HepG2 (cell line): ENCODE measurements at regions not wholly inside any gene's neighbourhood (a gene's known extent, or its start where the extent isn't known, plus 50 kb on each side); places are given as distances from the start of the nearest gene placed in this dataset.

Experiments used
- ATAC-seq: fragments of 200-7000 bp; cut with Tn5 transposase; 3 replicates; pipeline ENCODE4 v1.9.1; 2020; ENCODE audit warnings: mild to moderate bottlenecking, moderate library complexity
- BruUV-seq: library from RNA; stranded (reverse); fragments of 400-500 nt; replicated peaks from 2 replicates; lab custom pipeline; 2021; lab: Mats Ljungman, UMichigan
- CTCF ChIA-PET: fragments of 300-600 bp; formaldehyde crosslinking; extraction: SDS; loops from one replicate; lab custom pipeline; 2021; ENCODE audit warnings: low total read pairs, inconsistent platforms, low intra/inter-chr PET ratio; lab: Yijun Ruan, JAX
- POLR2A ChIA-PET: fragments of 350-600 bp; sonication (Branson Sonifier 250); formaldehyde crosslinking; loops from one replicate; lab custom pipeline; 2020; ENCODE audit warnings: antibody characterized with exemption, inconsistent platforms; lab: Yijun Ruan, JAX
- DNase-seq: peaks from one replicate; pipeline ENCODE4 v3.0.0-alpha.2; 2015; ENCODE audit warnings: low spot score
- FAIRE-seq: peaks from 3 replicates; lab custom pipeline; 2011; peaks lifted over from hg19 to GRCh38; lab: Jason Lieb, UNC
- H2AFZ ChIP-seq: one replicate; pipeline ENCODE4 v1.6.1; 2011; ENCODE audit warnings: low read length, inconsistent platforms
- H3K27ac ChIP-seq: fragments of 300-600 bp; 3 replicates; pipeline ENCODE4 v1.8.0; 2011; ENCODE audit warnings: mixed run types, mild to moderate bottlenecking, mixed read lengths, low read length, inconsistent platforms; ENCODE audit not compliant: insufficient read depth; ENCODE audit errors: extremely low read length
- H3K27me3 ChIP-seq, 2 experiments: fragments of 200-600 bp in 1 of 2; 2 replicates in 1 of 2; 3 replicates in 1 of 2; pipeline versions ENCODE4 v1.6.0 to v1.8.0; 2011; ENCODE audit warnings: low read length in 2 of 2, mild to moderate bottlenecking in 2 of 2, moderate library complexity in 2 of 2, inconsistent platforms in 1 of 2; ENCODE audit not compliant: insufficient read depth in 2 of 2, control insufficient read depth in 1 of 2
- H3K36me3 ChIP-seq, 2 experiments: fragments of 200-600 bp in 1 of 2; replicated peaks in 1 of 2; 2 replicates in 1 of 2; 3 replicates in 1 of 2; pipeline versions ENCODE4 v1.5.1 to v1.8.0; 2011; ENCODE audit warnings: low read length in 2 of 2, inconsistent platforms in 1 of 2; ENCODE audit not compliant: insufficient read depth in 2 of 2, control insufficient read depth in 1 of 2
- H3K4me1 ChIP-seq: 2 replicates; pipeline ENCODE4 v1.5.1; 2012; ENCODE audit warnings: low read length, inconsistent platforms; ENCODE audit not compliant: insufficient read depth
- H3K4me2 ChIP-seq: 2 replicates; pipeline ENCODE4 v1.6.0; 2011; ENCODE audit warnings: low read depth, low read length, inconsistent platforms
- H3K4me3 ChIP-seq, 3 experiments: fragments of 200-600 bp in 1 of 3; sonication (generic), shearing (Covaris generic) in 1 of 3; replicated peaks in 1 of 3; 2 replicates each; pipeline ENCODE4 v1.5.1; 2011 to 2016; ENCODE audit warnings: low read length in 3 of 3, inconsistent platforms in 2 of 3, low read depth in 2 of 3, mild to moderate bottlenecking in 2 of 3, control low read depth in 1 of 3, mixed read lengths in 1 of 3; ENCODE audit not compliant: insufficient read depth in 1 of 3
- H3K79me2 ChIP-seq: one replicate; pipeline ENCODE4 v1.6.1; 2011; ENCODE audit warnings: low read length, inconsistent platforms; ENCODE audit not compliant: insufficient read depth
- H3K9ac ChIP-seq: 2 replicates; pipeline ENCODE4 v1.6.0; 2011; ENCODE audit warnings: mild to moderate bottlenecking, low read depth, low read length, inconsistent platforms; ENCODE audit not compliant: insufficient read depth
- H3K9me3 ChIP-seq: 2 replicates; pipeline ENCODE4 v1.5.1; 2012; ENCODE audit warnings: mild to moderate bottlenecking, low read length
- H4K20me1 ChIP-seq: 2 replicates; pipeline ENCODE4 v1.6.0; 2011; ENCODE audit warnings: inconsistent platforms, mild to moderate bottlenecking, low read length, moderate library complexity; ENCODE audit not compliant: insufficient read depth
- ASH2L ChIP-seq: fragments of 300-600, 200-600 bp; sonication (generic); IDR thresholded peaks from 2 replicates; pipeline ENCODE4 v1.7.0; 2017; ENCODE audit warnings: low read depth, mild to moderate bottlenecking, moderate library complexity, mixed read lengths, low read length; ENCODE audit not compliant: insufficient read length
- CBX2 ChIP-seq, 2 experiments: fragments of 200-600 bp in 1 of 2; sonication (generic); formaldehyde crosslinking in 1 of 2; IDR thresholded peaks; 2 replicates each; pipeline versions ENCODE4 v1.7.0 to v1.8.1; 2018 to 2022; ENCODE audit warnings: low read depth in 2 of 2, low read length in 1 of 2, mild to moderate bottlenecking in 1 of 2, missing genetic modification reagents in 1 of 2
- CREM ChIP-seq, 2 experiments: sonication (generic) in 1 of 2; formaldehyde crosslinking in 1 of 2; IDR thresholded peaks; 2 replicates each; pipeline versions ENCODE4 v1.4.0 to v1.6.1; 2016 to 2020; ENCODE audit warnings: antibody characterized with exemption in 1 of 2, mild to moderate bottlenecking in 1 of 2, missing genetic modification reagents in 1 of 2
- MBD4 ChIP-seq: IDR thresholded peaks from 2 replicates; pipeline ENCODE4 v1.6.1; 2012; ENCODE audit warnings: low read length, inconsistent platforms, borderline replicate concordance
- MTF1 ChIP-seq: sonication (generic); formaldehyde crosslinking; IDR thresholded peaks from 2 replicates; pipeline ENCODE4 v1.5.0; 2020; ENCODE audit warnings: missing genetic modification reagents
- ZNF501 ChIP-seq: sonication (generic); formaldehyde crosslinking; IDR thresholded peaks from 2 replicates; pipeline ENCODE4 v1.5.1; 2020; ENCODE audit warnings: mild to moderate bottlenecking, moderate library complexity, missing genetic modification reagents
- ZNF607 ChIP-seq: sonication (generic); formaldehyde crosslinking; IDR thresholded peaks from 2 replicates; pipeline ENCODE4 v1.5.1; 2020; ENCODE audit warnings: missing genetic modification reagents, mild to moderate bottlenecking, borderline replicate concordance
- ZNF879 ChIP-seq: sonication (generic); formaldehyde crosslinking; IDR thresholded peaks from 2 replicates; pipeline ENCODE4 v1.8.1; 2023; ENCODE audit warnings: missing genetic modification reagents
- ZNF883 ChIP-seq: sonication (generic); formaldehyde crosslinking; IDR thresholded peaks from 2 replicates; pipeline ENCODE4 v1.5.1; 2020; ENCODE audit warnings: mild to moderate bottlenecking, missing genetic modification reagents; ENCODE audit errors: not compliant biosample characterization
- WGBS: methylation state at CpG from one replicate; pipeline ENCODE4 v1.1.6; 2017; ENCODE audit warnings: low lambda C conversion rate; 5-methylcytosine and 5-hydroxymethylcytosine counted together
- in situ Hi-C: cut with HindIII; loops from 2 replicates; pipeline ENCODE4 v1.10.0; 2017; ENCODE audit warnings: low pct_unique_long_range_greater_than_20kb; ENCODE audit not compliant: extremely low pct_ligation_motif_present
- intact Hi-C: fragments of 100-400 bp; cut with micrococcal nuclease; formaldehyde crosslinking; loops from one replicate; pipeline ENCODE4 v1.10.0; 2022; ENCODE audit not compliant: unreplicated experiment

GRCh38 chr2:189298038-189298437 lies 118.5 kb upstream of the COL5A2 start:
- DNase-seq (no peak), ATAC-seq (no peak), FAIRE-seq (no peak)
- H3K27ac ChIP-seq: no peak overlapping the region
- intact Hi-C loops: no loop called here
- no peak overlapping the region for H2AFZ ChIP-seq
- H3K36me3 ChIP-seq: no peaks in the 10 kb centered on the region
- in situ Hi-C loops: no loop called here
- H3K4me2 ChIP-seq: no peak overlapping the region
- H3K9ac ChIP-seq: no peak overlapping the region
- POLR2A ChIA-PET: no interaction called here
- no TSS peak for BruUV-seq
- no peaks in the 10 kb centered on the region for H3K79me2 ChIP-seq
- H3K9me3 ChIP-seq: no peaks in the 10 kb centered on the region
- TF ChIP-seq ZNF501: no peak
- no peak for TF ChIP-seq ZNF607
- no peak overlapping the region for H3K4me3 ChIP-seq
- no peaks in the 10 kb centered on the region for H3K4me1 ChIP-seq
- no peaks in the 10 kb centered on the region for H4K20me1 ChIP-seq
- H3K27me3 ChIP-seq: no peaks in the 10 kb centered on the region
- WGBS: 0% methylated on average over 1 of the region's 1 CpG
- CTCF ChIA-PET: no interaction called here

- Histone ChIP-seq H3K27ac (no peak overlapping the region), H4K20me1 (no peaks in the 10 kb centered on the region), H3K79me2 (no peaks in the 10 kb centered on the region), H3K4me2 (no peak overlapping the region), H3K9me3 (no peaks in the 10 kb centered on the region), H3K36me3 (no peaks in the 10 kb centered on the region), H3K27me3 (no peaks in the 10 kb centered on the region), H2AFZ (no peak overlapping the region), H3K4me1 (no peaks in the 10 kb centered on the region), H3K4me3 (no peak overlapping the region), H3K9ac (no peak overlapping the region)
- in situ Hi-C loops: no loop called here
- ATAC-seq (no peak), FAIRE-seq (no peak), DNase-seq (no peak)
- 0% methylated on average over 1 of the region's 1 CpG for WGBS
- intact Hi-C loops: no loop called here
- ChIA-PET CTCF (no interaction called here), POLR2A (no interaction called here)
- BruUV-seq: no TSS peak
- no peak for TF ChIP-seq MBD4
- TF ChIP-seq ZNF879 (CRISPR knock-in tag): no peak
- TF ChIP-seq CBX2 (IDR thresholded peaks at IDR 0.05; ENCODE audit: low read depth, low read length): no peak
- no peak for TF ChIP-seq CBX2 (CRISPR knock-in tag; IDR thresholded peaks at IDR 0.05; ENCODE audit: low read depth)
- no peak for TF ChIP-seq ZNF883 (CRISPR knock-in tag)
- no peak for TF ChIP-seq MTF1 (CRISPR knock-in tag)
- no peak for TF ChIP-seq ASH2L
- TF ChIP-seq CREM (IDR thresholded peaks at IDR 0.05): no peak
- TF ChIP-seq CREM (CRISPR knock-in tag; IDR thresholded peaks at IDR 0.05): no peak
Measured at GRCh38 chr2:189298481-189298880, 118.9 kb upstream of the COL5A2 start.
